ENCODE measurements at regions not wholly inside any gene's neighbourhood (a gene's known extent, or its start where the extent isn't known, plus 50 kb on each side); places are given as distances from the start of the nearest gene placed in this dataset.

DNA sequence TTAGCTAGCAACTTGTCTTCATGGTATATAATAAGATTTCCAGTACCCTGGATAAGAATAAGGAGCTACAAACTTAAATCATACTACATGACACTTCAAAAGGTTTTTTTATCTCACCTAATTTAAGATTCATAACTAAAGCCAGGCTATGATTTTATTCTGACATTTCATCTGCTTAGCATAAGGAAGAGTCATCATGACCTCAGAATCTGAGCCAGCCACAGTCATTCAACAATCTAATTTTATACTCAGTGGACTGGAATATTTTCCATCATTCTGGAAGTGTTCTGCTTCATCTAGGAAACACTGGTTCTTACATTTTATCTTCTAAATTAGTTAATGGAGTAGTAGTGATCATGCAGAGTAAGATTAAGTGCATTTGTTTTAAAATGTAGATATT, 102.1 kb upstream of the KCND2 start:
- Histone ChIP-seq H3K4me3 (ENCODE audit: control insufficient read depth in 1 of 7, extremely low read depth in 1 of 7, insufficient read depth in 4 of 7, low read depth in 2 of 7, low read length in 6 of 7) (no peak overlapping the region), H3K27me3 (replicated peaks in 2 of 5; ENCODE audit: control insufficient read depth in 4 of 5, insufficient read depth in 5 of 5, low read length in 4 of 5) (no peaks in the 10 kb centered on the region), H3K36me3 (ENCODE audit: control insufficient read depth in 4 of 4, insufficient read depth in 4 of 4, low read length in 3 of 4) (no peaks in the 10 kb centered on the region), H3K4me1 (ENCODE audit: control extremely low read depth in 1 of 4, control insufficient read depth in 4 of 4, insufficient read depth in 4 of 4, low read length in 3 of 4) (no peaks in the 10 kb centered on the region), H3K27ac (ENCODE audit: insufficient read depth in 1 of 2, low read depth in 1 of 2, low read length in 2 of 2, poor library complexity in 1 of 2, severe bottlenecking in 2 of 2) (no peak overlapping the region), H3K9me3 (ENCODE audit: control extremely low read depth in 1 of 5, control insufficient read depth in 4 of 5, insufficient read depth in 2 of 5, low read depth in 1 of 5, low read length in 4 of 5) (no peaks in the 10 kb centered on the region)
- POLR2A ChIA-PET, result no interaction called here
- CTCF ChIA-PET, result no interaction called here
- no peak for DNase-seq

DNA sequence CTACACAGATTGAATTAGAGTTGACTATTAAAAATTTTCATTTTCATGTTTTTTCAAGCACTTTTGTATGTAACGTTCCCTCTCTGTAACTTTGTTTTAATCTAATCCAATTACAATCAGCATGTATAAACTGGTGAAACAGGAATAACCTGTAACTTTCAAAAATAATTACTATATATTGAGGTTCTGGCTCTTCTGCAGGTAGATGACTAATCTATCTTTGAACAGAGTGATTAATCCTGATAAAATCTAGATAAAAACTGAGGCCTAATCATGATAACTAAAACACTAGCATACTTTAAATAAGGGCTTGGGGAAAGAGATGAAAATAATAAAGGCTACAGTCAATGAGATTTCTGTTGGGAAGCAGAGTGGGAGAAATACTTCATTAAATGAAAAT, 101.6 kb upstream of the KCND2 start:
- CTCF ChIA-PET, result no interaction called here

DNA sequence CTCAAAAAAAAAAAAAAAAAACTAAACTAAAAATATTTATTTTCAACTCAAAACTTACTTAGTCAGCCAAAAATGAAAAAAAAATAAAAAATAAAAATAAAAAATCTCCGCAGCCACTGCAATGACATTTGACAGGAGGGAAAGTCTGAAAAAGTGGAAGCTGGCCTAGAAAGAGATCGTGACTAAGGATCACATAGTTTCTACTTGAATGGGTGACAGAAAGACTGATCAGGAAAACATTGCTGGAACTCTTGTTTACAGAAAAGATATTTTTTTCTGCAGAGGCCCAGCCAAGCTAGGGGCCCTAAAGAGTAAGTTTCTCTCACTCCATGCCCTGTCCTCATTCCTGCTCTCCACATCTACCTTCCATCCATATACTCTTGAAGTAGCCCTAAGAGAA, 92.8 kb upstream of the KCND2 start:
- 86% methylated on average over 2 of the region's 2 CpGs for WGBS (ENCODE audit: insufficient coverage)
- Histone ChIP-seq H3K27me3 (replicated peaks in 2 of 5; ENCODE audit: control insufficient read depth in 4 of 5, insufficient read depth in 5 of 5, low read length in 4 of 5) (no peaks in the 10 kb centered on the region), H3K4me3 (ENCODE audit: control insufficient read depth in 1 of 7, extremely low read depth in 1 of 7, insufficient read depth in 4 of 7, low read depth in 2 of 7, low read length in 6 of 7) (no peak overlapping the region), H3K9me3 (ENCODE audit: control extremely low read depth in 1 of 5, control insufficient read depth in 4 of 5, insufficient read depth in 2 of 5, low read depth in 1 of 5, low read length in 4 of 5) (no peaks in the 10 kb centered on the region), H3K4me1 (ENCODE audit: control extremely low read depth in 1 of 4, control insufficient read depth in 4 of 4, insufficient read depth in 4 of 4, low read length in 3 of 4) (no peaks in the 10 kb centered on the region), H3K27ac (ENCODE audit: insufficient read depth in 1 of 2, low read depth in 1 of 2, low read length in 2 of 2, poor library complexity in 1 of 2, severe bottlenecking in 2 of 2) (no peak overlapping the region), H3K36me3 (ENCODE audit: control insufficient read depth in 4 of 4, insufficient read depth in 4 of 4, low read length in 3 of 4) (no peaks in the 10 kb centered on the region)
- POLR2A ChIA-PET, result no interaction called here
- DNase-seq, result no peak
- CTCF ChIA-PET, result no interaction called here

More for the DNA sequence above, 101.6 kb upstream of the KCND2 start:
- WGBS (ENCODE audit: insufficient coverage), result no CpG with 5 or more reads among the region's 1 CpG
- POLR2A ChIA-PET, result no interaction called here
- no peak for DNase-seq
- Histone ChIP-seq H3K27ac (ENCODE audit: insufficient read depth in 1 of 2, low read depth in 1 of 2, low read length in 2 of 2, poor library complexity in 1 of 2, severe bottlenecking in 2 of 2) (no peak overlapping the region), H3K4me1 (ENCODE audit: control extremely low read depth in 1 of 4, control insufficient read depth in 4 of 4, insufficient read depth in 4 of 4, low read length in 3 of 4) (no peaks in the 10 kb centered on the region), H3K27me3 (replicated peaks in 2 of 5; ENCODE audit: control insufficient read depth in 4 of 5, insufficient read depth in 5 of 5, low read length in 4 of 5) (no peaks in the 10 kb centered on the region), H3K9me3 (ENCODE audit: control extremely low read depth in 1 of 5, control insufficient read depth in 4 of 5, insufficient read depth in 2 of 5, low read depth in 1 of 5, low read length in 4 of 5) (no peaks in the 10 kb centered on the region), H3K4me3 (ENCODE audit: control insufficient read depth in 1 of 7, extremely low read depth in 1 of 7, insufficient read depth in 4 of 7, low read depth in 2 of 7, low read length in 6 of 7) (no peak overlapping the region), H3K36me3 (ENCODE audit: control insufficient read depth in 4 of 4, insufficient read depth in 4 of 4, low read length in 3 of 4) (no peaks in the 10 kb centered on the region)

DNA sequence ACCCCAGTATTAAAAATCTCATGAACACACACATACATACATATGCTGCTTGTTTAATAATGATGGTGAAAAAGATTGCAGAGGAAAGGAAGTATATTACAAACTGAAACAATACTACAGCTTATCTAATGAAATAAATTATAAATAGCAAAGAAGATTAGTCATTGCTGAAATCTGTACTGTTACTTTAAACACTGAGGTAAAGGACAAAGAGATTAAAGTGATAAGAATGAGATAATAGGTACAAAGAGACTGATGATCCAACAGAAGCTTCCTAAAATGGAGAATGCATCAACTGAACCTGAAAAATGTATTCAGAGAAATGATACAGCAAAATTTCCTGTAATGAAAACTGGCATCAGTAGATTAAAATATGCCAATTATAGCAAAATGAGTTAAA, 91.5 kb upstream of the KCND2 start:
- Histone ChIP-seq H3K27me3 (replicated peaks in 2 of 5; ENCODE audit: control insufficient read depth in 4 of 5, insufficient read depth in 5 of 5, low read length in 4 of 5) (no peaks in the 10 kb centered on the region), H3K4me1 (ENCODE audit: control extremely low read depth in 1 of 4, control insufficient read depth in 4 of 4, insufficient read depth in 4 of 4, low read length in 3 of 4) (no peaks in the 10 kb centered on the region), H3K36me3 (ENCODE audit: control insufficient read depth in 4 of 4, insufficient read depth in 4 of 4, low read length in 3 of 4) (no peaks in the 10 kb centered on the region), H3K27ac (ENCODE audit: insufficient read depth in 1 of 2, low read depth in 1 of 2, low read length in 2 of 2, poor library complexity in 1 of 2, severe bottlenecking in 2 of 2) (no peak overlapping the region), H3K9me3 (ENCODE audit: control extremely low read depth in 1 of 5, control insufficient read depth in 4 of 5, insufficient read depth in 2 of 5, low read depth in 1 of 5, low read length in 4 of 5) (no peaks in the 10 kb centered on the region), H3K4me3 (ENCODE audit: control insufficient read depth in 1 of 7, extremely low read depth in 1 of 7, insufficient read depth in 4 of 7, low read depth in 2 of 7, low read length in 6 of 7) (no peak overlapping the region)
- ChIA-PET POLR2A (no interaction called here), CTCF (no interaction called here)
- DNase-seq, result no peak

DNA sequence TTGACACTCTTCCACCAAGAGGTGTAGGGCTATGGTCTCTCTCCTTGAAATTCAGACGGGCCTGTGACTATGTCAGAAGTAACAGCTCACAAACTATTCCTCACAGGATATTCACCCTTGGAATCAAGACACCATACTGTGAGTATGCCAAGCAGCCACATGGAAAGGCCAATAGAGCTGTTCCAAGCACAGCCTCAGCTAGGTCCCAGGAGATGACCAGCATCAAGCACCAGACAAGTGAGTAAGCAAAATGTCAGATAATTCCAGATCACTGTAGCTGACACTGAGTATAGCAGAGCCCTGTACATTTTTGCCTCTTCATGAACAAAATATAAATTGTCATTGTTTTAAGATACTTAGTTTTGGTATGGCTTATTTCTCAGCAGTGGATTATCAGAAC, 88.1 kb upstream of the KCND2 start:
- ChIA-PET POLR2A (no interaction called here), CTCF (no interaction called here)
- Histone ChIP-seq H3K27me3 (replicated peaks in 2 of 5; ENCODE audit: control insufficient read depth in 4 of 5, insufficient read depth in 5 of 5, low read length in 4 of 5) (no peaks in the 10 kb centered on the region), H3K27ac (ENCODE audit: insufficient read depth in 1 of 2, low read depth in 1 of 2, low read length in 2 of 2, poor library complexity in 1 of 2, severe bottlenecking in 2 of 2) (no peak overlapping the region), H3K4me1 (ENCODE audit: control extremely low read depth in 1 of 4, control insufficient read depth in 4 of 4, insufficient read depth in 4 of 4, low read length in 3 of 4) (no peaks in the 10 kb centered on the region), H3K36me3 (ENCODE audit: control insufficient read depth in 4 of 4, insufficient read depth in 4 of 4, low read length in 3 of 4) (no peaks in the 10 kb centered on the region), H3K9me3 (ENCODE audit: control extremely low read depth in 1 of 5, control insufficient read depth in 4 of 5, insufficient read depth in 2 of 5, low read depth in 1 of 5, low read length in 4 of 5) (no peaks in the 10 kb centered on the region), H3K4me3 (ENCODE audit: control insufficient read depth in 1 of 7, extremely low read depth in 1 of 7, insufficient read depth in 4 of 7, low read depth in 2 of 7, low read length in 6 of 7) (no peak overlapping the region)
- WGBS (ENCODE audit: insufficient coverage), result 0% methylated on average over 1 of the region's 1 CpG
- DNase-seq, result no peak

DNA sequence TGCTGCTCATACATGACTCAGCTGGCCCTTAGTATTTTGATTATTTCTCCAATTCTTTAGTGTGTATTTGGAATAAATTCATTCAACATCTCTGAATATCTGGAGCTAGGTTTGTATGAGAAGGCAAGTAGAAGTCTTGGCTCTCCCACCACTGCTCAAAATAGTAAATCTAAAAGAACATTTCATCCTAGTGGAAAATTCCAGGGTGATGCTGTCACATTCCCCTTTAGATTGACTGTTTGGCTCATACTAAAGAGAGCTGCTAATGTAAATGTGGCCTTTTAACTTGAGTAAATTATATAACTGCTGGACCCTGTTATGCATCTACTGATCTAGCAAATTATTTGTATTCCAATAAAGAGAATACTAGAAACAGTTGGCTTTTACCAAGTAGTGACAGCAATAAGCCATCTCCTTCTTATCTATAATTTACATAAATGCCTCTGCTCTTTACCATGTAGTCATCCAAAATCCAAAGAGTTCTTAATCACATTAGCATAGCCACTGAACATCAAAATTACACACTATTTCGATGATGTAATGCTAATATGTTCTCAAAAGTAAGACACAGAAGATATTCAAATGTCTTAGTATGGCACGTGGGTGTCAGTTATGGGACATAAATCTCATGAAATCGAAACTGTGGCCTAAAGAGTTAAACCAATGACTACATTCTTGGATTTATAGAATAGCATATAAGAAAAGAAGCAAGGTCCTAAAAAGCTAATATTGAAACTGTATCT, 86.9 kb upstream of the KCND2 start:
- WGBS (ENCODE audit: insufficient coverage), result no CpG with 5 or more reads among the region's 3 CpGs
- ChIA-PET POLR2A (no interaction called here), CTCF (no interaction called here)
- DNase-seq, result no peak
- no peaks in the 10 kb centered on the region for H3K36me3 ChIP-seq (ENCODE audit: control insufficient read depth in 4 of 4, insufficient read depth in 4 of 4, low read length in 3 of 4)
- H3K4me1 ChIP-seq (ENCODE audit: control extremely low read depth in 1 of 4, control insufficient read depth in 4 of 4, insufficient read depth in 4 of 4, low read length in 3 of 4), result no peaks in the 10 kb centered on the region
- H3K4me3 ChIP-seq (ENCODE audit: control insufficient read depth in 1 of 7, extremely low read depth in 1 of 7, insufficient read depth in 4 of 7, low read depth in 2 of 7, low read length in 6 of 7), result no peak overlapping the region
- H3K27ac ChIP-seq (ENCODE audit: insufficient read depth in 1 of 2, low read depth in 1 of 2, low read length in 2 of 2, poor library complexity in 1 of 2, severe bottlenecking in 2 of 2), result no peak overlapping the region
- no peaks in the 10 kb centered on the region for H3K9me3 ChIP-seq (ENCODE audit: control extremely low read depth in 1 of 5, control insufficient read depth in 4 of 5, insufficient read depth in 2 of 5, low read depth in 1 of 5, low read length in 4 of 5)
- H3K27me3 ChIP-seq (replicated peaks in 2 of 5; ENCODE audit: control insufficient read depth in 4 of 5, insufficient read depth in 5 of 5, low read length in 4 of 5), result no peaks in the 10 kb centered on the region

DNA sequence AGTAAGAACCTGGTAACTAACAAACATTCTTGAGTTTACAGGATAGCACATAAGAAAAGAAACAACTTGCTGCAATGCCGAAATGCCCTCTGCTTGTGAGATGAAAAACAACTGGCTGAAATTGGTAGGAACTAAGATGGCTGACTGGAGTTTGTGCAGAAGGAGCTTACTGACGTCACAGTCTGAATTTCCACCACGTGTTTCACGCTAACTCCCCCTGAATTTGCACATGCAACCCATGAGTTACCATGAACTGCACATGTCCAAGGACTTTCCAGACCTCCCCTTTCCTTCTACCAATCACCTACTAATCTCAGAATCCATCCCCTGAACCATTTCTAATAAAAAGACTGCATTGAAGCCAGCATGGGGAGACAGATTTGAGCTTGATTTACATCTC, 86.3 kb upstream of the KCND2 start:
- WGBS (ENCODE audit: insufficient coverage), result 93% methylated on average over 4 of the region's 4 CpGs
- Histone ChIP-seq H3K27me3 (replicated peaks in 2 of 5; ENCODE audit: control insufficient read depth in 4 of 5, insufficient read depth in 5 of 5, low read length in 4 of 5) (no peaks in the 10 kb centered on the region), H3K4me3 (ENCODE audit: control insufficient read depth in 1 of 7, extremely low read depth in 1 of 7, insufficient read depth in 4 of 7, low read depth in 2 of 7, low read length in 6 of 7) (no peak overlapping the region), H3K4me1 (ENCODE audit: control extremely low read depth in 1 of 4, control insufficient read depth in 4 of 4, insufficient read depth in 4 of 4, low read length in 3 of 4) (no peaks in the 10 kb centered on the region), H3K27ac (ENCODE audit: insufficient read depth in 1 of 2, low read depth in 1 of 2, low read length in 2 of 2, poor library complexity in 1 of 2, severe bottlenecking in 2 of 2) (no peak overlapping the region), H3K9me3 (ENCODE audit: control extremely low read depth in 1 of 5, control insufficient read depth in 4 of 5, insufficient read depth in 2 of 5, low read depth in 1 of 5, low read length in 4 of 5) (no peaks in the 10 kb centered on the region), H3K36me3 (ENCODE audit: control insufficient read depth in 4 of 4, insufficient read depth in 4 of 4, low read length in 3 of 4) (no peaks in the 10 kb centered on the region)
- DNase-seq, result no peak
- ChIA-PET CTCF (no interaction called here), POLR2A (no interaction called here)
